ENCODE measurements at regions not wholly inside any gene's neighbourhood (a gene's known extent, or its start where the extent isn't known, plus 50 kb on each side); places are given as distances from the start of the nearest gene placed in this dataset.
A peak's percentile ranks its signal among the peaks of the same experiment; 100 is the strongest.
"Not testable (repeated sequence)": the region's sequence is repeated elsewhere in the genome, so short reads cannot be mapped to it uniquely, and the experiment has no call there.

DNA sequence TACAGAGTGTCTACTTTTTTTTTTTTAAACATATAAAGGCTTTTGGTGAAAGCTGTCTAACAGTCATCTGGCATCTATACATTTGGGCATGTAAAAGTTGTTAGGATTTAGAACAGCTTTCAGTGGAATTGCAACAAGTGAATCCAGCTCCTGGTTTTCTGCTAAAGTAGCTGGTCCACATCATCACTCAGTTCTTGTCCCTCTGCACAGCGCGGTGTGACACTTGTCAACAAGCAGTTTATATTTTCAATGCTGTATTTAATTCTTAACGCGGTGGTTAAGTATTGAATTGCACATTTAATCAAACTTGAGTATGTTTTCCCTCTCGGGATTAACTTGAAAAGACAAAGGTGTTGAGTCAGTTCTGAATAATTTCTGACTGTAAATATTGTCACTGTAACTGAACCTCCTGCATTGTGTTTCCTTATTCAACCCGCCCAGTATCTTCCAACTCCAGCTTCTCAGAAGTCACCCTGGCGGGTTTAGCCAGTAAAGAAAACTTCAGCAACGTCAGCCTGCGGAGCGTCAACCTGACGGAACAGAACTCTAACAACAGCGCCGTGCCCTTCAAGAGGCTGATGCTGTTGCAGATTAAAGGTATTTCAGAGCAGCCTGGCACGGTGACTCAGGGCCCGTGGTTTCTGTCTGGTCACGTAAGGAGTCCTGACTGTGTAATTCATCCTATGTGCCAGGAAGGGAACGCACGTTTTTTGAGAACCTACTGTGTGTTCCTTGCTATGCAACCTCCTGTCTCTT is 66.1 kb upstream of the LYZL2 start:
- not testable (repeated sequence) for DNase-seq

DNA sequence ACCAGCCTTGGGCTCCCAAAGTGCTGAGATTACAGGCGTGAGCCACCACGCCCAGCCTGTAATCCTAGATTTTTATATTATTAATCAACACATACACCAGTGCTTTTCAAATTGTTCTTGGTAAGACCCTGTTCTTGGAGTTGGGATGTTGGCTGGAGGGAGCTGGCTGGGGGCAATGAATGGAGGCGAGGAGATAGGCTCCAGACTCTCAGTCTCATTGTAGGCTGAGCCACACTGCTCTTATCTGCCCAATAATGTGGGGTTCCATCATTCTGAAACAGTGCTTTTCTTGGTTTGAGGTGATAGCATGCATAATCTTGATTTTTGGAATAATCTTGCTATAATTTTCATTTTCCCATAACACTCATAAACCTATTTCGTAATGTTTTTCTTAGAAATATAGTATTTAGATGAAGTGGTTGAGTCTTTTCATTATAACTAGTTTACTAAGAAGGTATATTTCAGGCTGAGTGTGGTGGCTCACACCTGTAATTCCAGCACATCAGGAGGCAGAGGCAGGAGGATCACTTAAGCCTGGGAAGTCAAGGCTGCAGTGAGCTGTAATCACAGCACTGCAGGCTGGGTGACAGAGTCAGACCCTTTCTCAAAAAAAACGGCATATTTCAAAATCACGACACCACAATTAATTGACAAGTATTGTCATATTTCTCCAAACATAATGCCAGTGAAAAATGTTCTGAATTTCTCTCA is 65.1 kb upstream of the LYZL2 start:
- no peak for DNase-seq

DNA sequence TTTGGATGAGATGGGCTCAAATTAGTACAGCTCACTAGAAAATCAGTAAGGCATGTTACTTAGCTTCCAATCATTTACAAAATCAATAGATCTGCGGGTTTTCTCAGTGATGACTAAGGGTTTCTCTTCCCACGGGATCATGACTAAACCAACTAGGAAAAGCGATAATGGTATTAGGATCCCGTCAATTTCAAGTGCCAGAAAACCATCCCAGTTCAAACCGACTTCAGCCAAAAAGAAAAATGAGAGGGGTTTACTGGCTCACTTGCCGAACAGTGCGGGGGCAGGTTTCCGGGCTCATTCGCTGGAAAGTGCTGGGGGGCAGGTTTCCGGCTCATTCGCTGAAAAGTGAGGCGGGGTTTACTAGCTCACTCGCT is 62.1 kb upstream of the LYZL2 start:
- no peak for DNase-seq

DNA sequence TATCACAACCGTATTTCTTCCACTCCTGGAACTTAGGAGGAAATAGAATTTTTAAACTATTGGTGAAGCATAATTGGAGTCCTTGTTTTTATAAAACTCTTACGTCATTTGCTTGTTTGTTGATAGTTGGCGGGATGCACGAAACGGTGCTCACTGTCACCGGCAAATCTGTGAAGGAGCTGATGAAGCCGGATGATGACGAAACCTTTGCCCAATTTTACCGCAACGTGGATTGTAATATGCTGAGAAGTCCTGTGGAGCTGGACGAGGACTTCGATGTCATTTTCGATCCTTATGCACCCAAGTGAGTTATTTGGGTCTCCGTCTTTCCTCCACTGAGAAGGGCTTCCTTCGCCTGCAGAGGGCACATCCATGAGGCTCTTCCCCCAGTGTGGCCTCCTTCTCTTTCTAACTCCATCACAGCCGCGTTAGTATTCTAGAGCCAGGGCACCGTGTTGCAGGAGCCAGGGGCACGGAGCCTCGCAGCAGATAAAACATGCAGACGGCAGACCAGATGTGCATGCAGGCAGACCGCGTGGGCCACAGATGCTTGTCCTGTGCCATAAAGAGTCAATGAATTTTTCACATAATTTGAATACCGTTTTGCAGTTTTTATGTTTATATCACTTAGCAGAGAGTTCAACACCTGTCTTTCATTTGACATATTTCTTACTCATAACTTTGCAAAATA is 61.5 kb upstream of the LYZL2 start:
- not testable (repeated sequence) for DNase-seq

DNA sequence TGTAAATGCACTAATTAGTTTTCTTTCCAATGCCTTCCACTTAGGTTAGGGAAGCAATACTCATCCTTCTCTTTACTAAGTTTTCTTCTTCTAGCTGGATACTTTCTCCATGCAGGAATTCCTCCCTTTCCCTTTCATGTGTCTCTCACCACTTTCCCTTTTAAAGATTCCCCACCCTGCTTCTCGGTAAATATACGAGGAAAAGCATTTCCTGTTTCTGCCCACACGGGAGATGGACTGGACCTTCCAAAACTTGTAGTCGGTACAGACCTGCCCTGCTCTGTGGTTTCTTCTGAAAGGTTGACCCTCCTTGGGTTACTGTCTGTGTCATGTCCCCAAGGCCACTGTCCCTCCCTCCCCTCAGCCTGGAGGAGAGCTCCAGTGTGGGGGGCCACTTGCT is 58.9 kb upstream of the LYZL2 start:
- no peak for DNase-seq

DNA sequence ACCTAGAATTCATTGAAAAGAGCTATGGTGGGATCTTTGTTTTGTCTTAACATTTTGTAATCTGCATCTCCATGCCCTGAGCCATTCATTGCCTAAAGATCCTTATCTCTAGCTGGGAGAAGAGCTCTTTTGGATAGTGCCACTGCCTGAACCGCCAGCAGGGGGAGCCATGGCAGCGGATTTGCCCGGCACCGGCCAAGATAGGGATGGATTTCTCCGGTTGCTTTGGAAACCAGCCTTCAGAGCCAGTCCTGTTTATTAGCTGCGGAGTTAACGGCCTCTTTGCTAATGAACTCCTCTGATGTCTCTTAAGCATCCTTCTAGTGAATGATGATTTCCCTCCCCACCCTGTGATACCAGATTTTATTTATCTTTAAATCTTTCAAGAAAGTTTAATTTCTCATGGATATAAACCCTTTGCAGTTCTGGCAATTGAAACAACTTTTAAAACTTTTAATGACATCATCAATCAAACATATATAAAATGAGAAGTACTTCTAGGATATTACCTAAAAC is 58.2 kb upstream of the LYZL2 start:
- DNase-seq: peak; percentile 60

DNA sequence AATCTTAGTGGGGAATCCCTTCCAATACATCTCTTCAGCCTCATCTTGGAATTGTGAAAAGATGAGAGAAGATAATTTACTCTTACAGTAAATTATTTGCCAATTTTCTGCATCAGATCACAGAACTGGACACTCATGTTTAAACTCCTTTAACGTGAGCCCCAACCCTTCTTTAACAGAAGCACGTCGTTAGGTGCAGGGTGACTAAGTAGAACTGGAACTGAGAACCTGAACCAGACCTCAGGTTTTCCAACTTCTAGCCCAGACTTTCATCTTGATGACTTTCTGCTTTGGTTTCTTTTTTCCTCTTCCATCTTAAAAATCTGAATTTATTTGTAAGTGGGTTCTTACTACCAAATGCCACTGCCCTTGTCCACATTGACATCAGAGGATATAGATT is 57.2 kb upstream of the LYZL2 start:
- DNase-seq: no peak

DNA sequence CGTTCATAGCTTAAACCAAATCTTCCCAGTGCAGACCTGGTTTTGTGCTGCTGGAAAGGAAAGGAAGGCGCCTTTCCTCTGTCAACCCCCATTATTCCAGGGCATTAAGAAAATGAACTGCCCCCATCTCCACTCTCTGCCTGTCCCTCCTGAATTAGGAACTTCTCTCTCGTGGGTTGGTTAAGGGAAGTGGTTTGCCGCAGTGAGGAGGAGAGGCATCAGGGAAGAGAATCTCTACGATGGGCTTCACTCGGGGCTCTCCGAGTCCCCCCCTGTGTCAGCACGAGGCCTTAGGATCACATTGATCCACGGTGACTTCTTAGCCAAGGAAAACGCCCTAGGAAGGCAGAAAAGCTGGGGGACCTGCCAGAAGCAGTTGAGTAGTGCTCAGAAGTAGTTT is 53.9 kb upstream of the LYZL2 start:
- DNase-seq: no peak

DNA sequence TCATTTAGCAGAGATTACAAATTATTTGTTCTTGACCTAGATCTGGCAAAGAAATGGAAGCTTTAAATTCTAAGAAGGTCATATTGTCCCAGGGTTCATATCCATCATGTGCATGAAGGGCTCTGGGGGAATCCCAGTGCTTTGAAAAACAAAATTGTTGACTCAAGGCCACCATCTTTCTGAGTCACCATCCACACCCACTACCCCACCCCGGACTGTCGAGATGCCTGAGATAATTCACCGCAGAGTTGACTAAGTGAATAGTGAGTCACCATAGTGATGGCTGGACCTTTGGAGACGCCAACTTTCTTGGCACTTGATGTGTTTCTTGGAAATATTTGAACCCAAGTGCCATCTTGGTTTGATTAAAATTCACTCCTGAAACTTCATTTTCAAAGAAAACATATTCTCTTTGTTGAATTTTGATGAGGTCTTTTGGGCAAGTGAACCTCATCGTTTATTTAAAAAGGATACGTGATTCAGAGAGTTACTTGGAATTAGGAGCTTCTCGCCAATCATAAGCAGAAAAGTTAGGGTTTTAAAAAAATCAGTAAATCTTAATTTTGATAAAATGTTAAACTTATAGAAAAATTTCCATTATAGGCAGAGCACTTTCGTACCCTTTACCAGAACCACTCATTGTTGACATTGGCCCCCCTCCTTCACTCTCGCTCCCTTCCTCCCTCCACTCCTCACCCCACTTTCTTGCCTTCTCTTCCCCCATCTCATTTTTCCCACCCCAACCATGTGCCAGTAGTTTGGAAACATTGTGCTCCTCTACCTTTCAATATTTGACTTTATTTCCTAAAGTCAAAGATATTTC is 53.0 kb upstream of the LYZL2 start:
- not testable (repeated sequence) for DNase-seq

DNA sequence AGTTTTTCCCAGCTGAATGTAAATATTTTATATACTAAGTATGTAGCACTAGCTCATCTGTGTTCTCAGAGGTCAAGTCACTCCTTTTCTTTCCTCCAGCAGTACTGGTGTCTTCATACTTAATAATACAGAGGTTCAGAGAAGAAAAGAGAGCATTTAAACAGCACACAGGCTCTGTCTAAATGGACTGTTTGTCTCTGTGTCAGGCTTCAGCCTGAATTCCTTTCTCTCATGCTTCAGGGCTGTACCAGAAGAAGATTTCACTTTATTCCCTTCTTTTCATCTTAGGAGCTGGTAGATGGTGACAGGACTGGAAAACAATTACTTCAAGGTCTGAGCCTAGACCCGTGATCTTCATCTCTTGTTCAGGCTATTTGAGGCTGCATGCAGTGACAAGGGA is 51.4 kb upstream of the LYZL2 start:
- DNase-seq: no peak

Measured in NCI-H2171 treated with DMSO at 0.1 percent for 48 hours (cell line).